Dendritic cell treated with granulocyte-macrophage colony-stimulating factor and Interleukin-4, amounts not matched to agents 40 ng/mL and 50 ng/mL, for 4 days (primary cell): ENCODE measurements at regions not wholly inside any gene's neighbourhood (a gene's known extent, or its start where the extent isn't known, plus 50 kb on each side); places are given as distances from the start of the nearest gene placed in this dataset.
"Not testable (repeated sequence)": the region's sequence is repeated elsewhere in the genome, so short reads cannot be mapped to it uniquely, and the experiment has no call there.

Experiments used
- H3K27ac Mint-ChIP-seq: one replicate; pipeline ENCODE4 v1.8.0; 2022; ENCODE audit warnings: mild to moderate bottlenecking, mixed read lengths
- H3K27me3 Mint-ChIP-seq: one replicate; pipeline ENCODE4 v1.8.0; 2022; ENCODE audit warnings: mild to moderate bottlenecking, mixed read lengths
- H3K36me3 Mint-ChIP-seq: one replicate; pipeline ENCODE4 v1.8.0; 2022; ENCODE audit warnings: low read depth, mixed read lengths
- H3K4me1 Mint-ChIP-seq: one replicate; pipeline ENCODE4 v1.8.0; 2022; ENCODE audit warnings: low read depth, mixed read lengths
- H3K4me3 Mint-ChIP-seq: one replicate; pipeline ENCODE4 v1.8.0; 2022; ENCODE audit warnings: mild to moderate bottlenecking, moderate library complexity, mixed read lengths
- H3K9me3 Mint-ChIP-seq: one replicate; pipeline ENCODE4 v1.8.0; 2022; ENCODE audit warnings: mixed read lengths
- intact Hi-C: fragments of 100-400 bp; cut with micrococcal nuclease; formaldehyde crosslinking; loops from one replicate; pipeline ENCODE4 v1.15.0; 2022

GRCh38 chr5:142542078-142542477 is 143.8 kb downstream of the FGF1 start:
- H3K36me3 Mint-ChIP-seq, result no peaks in the 10 kb centered on the region
- H3K27me3 Mint-ChIP-seq, result peaks cover 34% of the 10 kb centered on the region
- intact Hi-C loops, result loop anchor here (10.0 kb wide), 1 partner anchor 217 kb away; the partner anchor contains the start of gene SPRY4
- H3K4me1 Mint-ChIP-seq, result no peaks in the 10 kb centered on the region
- H3K9me3 Mint-ChIP-seq, result no peaks in the 10 kb centered on the region
- H3K27ac Mint-ChIP-seq, result no peak overlapping the region
- no peak overlapping the region for H3K4me3 Mint-ChIP-seq

- Mint-ChIP-seq H3K9me3 (no peaks in the 10 kb centered on the region), H3K4me1 (no peaks in the 10 kb centered on the region), H3K36me3 (no peaks in the 10 kb centered on the region), H3K4me3 (no peak overlapping the region), H3K27me3 (peaks cover 36% of the 10 kb centered on the region), H3K27ac (no peak overlapping the region)
- intact Hi-C loops, result loop anchor here (10.0 kb wide), 1 partner anchor 216 kb away; the partner anchor contains the start of gene SPRY4
Observed at GRCh38 chr5:142540922-142541422, 144.9 kb downstream of the FGF1 start.

- no peaks in the 10 kb centered on the region for H3K9me3 Mint-ChIP-seq
- no peaks in the 10 kb centered on the region for H3K4me1 Mint-ChIP-seq
- no peak overlapping the region for H3K27ac Mint-ChIP-seq
- H3K36me3 Mint-ChIP-seq, result no peaks in the 10 kb centered on the region
- H3K27me3 Mint-ChIP-seq, result peaks cover 32% of the 10 kb centered on the region
- H3K4me3 Mint-ChIP-seq, result no peak overlapping the region
- intact Hi-C loops, result no loop called here
Observed at GRCh38 chr5:142539154-142539740, 146.6 kb downstream of the FGF1 start.

- no peaks in the 10 kb centered on the region for H3K36me3 Mint-ChIP-seq
- intact Hi-C loops, result no loop called here
- no peaks in the 10 kb centered on the region for H3K9me3 Mint-ChIP-seq
- H3K4me3 Mint-ChIP-seq, result no peak overlapping the region
- no peaks in the 10 kb centered on the region for H3K4me1 Mint-ChIP-seq
- peaks cover 25% of the 10 kb centered on the region for H3K27me3 Mint-ChIP-seq
- H3K27ac Mint-ChIP-seq, result no peak overlapping the region
Observed at GRCh38 chr5:142537938-142538337, 148.0 kb downstream of the FGF1 start.

- no peak overlapping the region for H3K27ac Mint-ChIP-seq
- intact Hi-C loops, result no loop called here
- no peaks in the 10 kb centered on the region for H3K36me3 Mint-ChIP-seq
Observed at GRCh38 chr5:142532781-142533176, 153.1 kb downstream of the FGF1 start.

GRCh38 chr5:142531977-142532780 is 153.7 kb downstream of the FGF1 start:
- no peaks in the 10 kb centered on the region for H3K36me3 Mint-ChIP-seq
- peaks cover 11% of the 10 kb centered on the region for H3K27me3 Mint-ChIP-seq
- no peak overlapping the region for H3K4me3 Mint-ChIP-seq
- H3K4me1 Mint-ChIP-seq, result peaks cover 12% of the 10 kb centered on the region
- intact Hi-C loops, result no loop called here
- no peak overlapping the region for H3K27ac Mint-ChIP-seq
- no peaks in the 10 kb centered on the region for H3K9me3 Mint-ChIP-seq

More at GRCh38 chr5:142532781-142533176, 153.1 kb downstream of the FGF1 start:
- Mint-ChIP-seq H3K27me3 (peaks cover 15% of the 10 kb centered on the region), H3K4me1 (peaks cover 6% of the 10 kb centered on the region), H3K4me3 (no peak overlapping the region), H3K9me3 (no peaks in the 10 kb centered on the region)

- H3K27me3 Mint-ChIP-seq, result peaks cover 8% of the 10 kb centered on the region
- intact Hi-C loops, result no loop called here
- peaks cover 14% of the 10 kb centered on the region for H3K4me1 Mint-ChIP-seq
- no peaks in the 10 kb centered on the region for H3K9me3 Mint-ChIP-seq
- H3K36me3 Mint-ChIP-seq, result no peaks in the 10 kb centered on the region
- H3K27ac Mint-ChIP-seq, result no peak overlapping the region
- no peak overlapping the region for H3K4me3 Mint-ChIP-seq
Observed at GRCh38 chr5:142530904-142531303, 155.0 kb downstream of the FGF1 start.

- Mint-ChIP-seq H3K27ac (no peak overlapping the region), H3K4me1 (peaks cover 14% of the 10 kb centered on the region), H3K27me3 (peaks cover 8% of the 10 kb centered on the region), H3K4me3 (no peak overlapping the region), H3K36me3 (no peaks in the 10 kb centered on the region), H3K9me3 (no peaks in the 10 kb centered on the region)
- intact Hi-C loops, result no loop called here
Observed at GRCh38 chr5:142529626-142530278, 156.1 kb downstream of the FGF1 start.

GRCh38 chr5:142527664-142528295 is 158.1 kb downstream of the FGF1 start:
- H3K27me3 Mint-ChIP-seq, result peaks cover 15% of the 10 kb centered on the region
- H3K9me3 Mint-ChIP-seq, result no peaks in the 10 kb centered on the region
- intact Hi-C loops, result no loop called here
- no peak overlapping the region for H3K4me3 Mint-ChIP-seq
- H3K4me1 Mint-ChIP-seq, result peaks cover 14% of the 10 kb centered on the region
- no peak overlapping the region for H3K27ac Mint-ChIP-seq
- no peaks in the 10 kb centered on the region for H3K36me3 Mint-ChIP-seq

GRCh38 chr5:142527234-142527633 is 158.7 kb downstream of the FGF1 start:
- Mint-ChIP-seq H3K27ac (no peak overlapping the region), H3K4me3 (no peak overlapping the region), H3K9me3 (no peaks in the 10 kb centered on the region), H3K36me3 (no peaks in the 10 kb centered on the region), H3K4me1 (peaks cover 14% of the 10 kb centered on the region), H3K27me3 (peaks cover 15% of the 10 kb centered on the region)
- intact Hi-C loops, result no loop called here

- Mint-ChIP-seq H3K36me3 (no peaks in the 10 kb centered on the region), H3K4me3 (no peak overlapping the region), H3K27ac (no peak overlapping the region), H3K27me3 (peaks cover 15% of the 10 kb centered on the region), H3K9me3 (no peaks in the 10 kb centered on the region), H3K4me1 (peaks cover 10% of the 10 kb centered on the region)
- intact Hi-C loops, result no loop called here
Observed at GRCh38 chr5:142522983-142523382, 162.9 kb downstream of the FGF1 start.

GRCh38 chr5:142521706-142522105 is 164.2 kb downstream of the FGF1 start:
- H3K4me3 Mint-ChIP-seq, result no peak overlapping the region
- H3K27ac Mint-ChIP-seq, result no peak overlapping the region
- no peaks in the 10 kb centered on the region for H3K4me1 Mint-ChIP-seq
- peaks cover 18% of the 10 kb centered on the region for H3K27me3 Mint-ChIP-seq
- H3K36me3 Mint-ChIP-seq, result no peaks in the 10 kb centered on the region
- H3K9me3 Mint-ChIP-seq, result peaks cover 7% of the 10 kb centered on the region
- intact Hi-C loops, result no loop called here

- Mint-ChIP-seq H3K27me3 (peaks cover 18% of the 10 kb centered on the region), H3K4me3 (no peak overlapping the region), H3K36me3 (no peaks in the 10 kb centered on the region), H3K4me1 (no peaks in the 10 kb centered on the region), H3K9me3 (peaks cover 15% of the 10 kb centered on the region), H3K27ac (no peak overlapping the region)
- intact Hi-C loops, result no loop called here
Observed at GRCh38 chr5:142520885-142521284, 165.0 kb downstream of the FGF1 start.

GRCh38 chr5:142519913-142520312 is 166.0 kb downstream of the FGF1 start:
- H3K4me1 Mint-ChIP-seq, H3K4me3 Mint-ChIP-seq, H3K36me3 Mint-ChIP-seq, H3K27ac Mint-ChIP-seq, intact Hi-C loops: not testable (repeated sequence)
- H3K9me3 Mint-ChIP-seq, result peaks cover 15% of the 10 kb centered on the region
- peaks cover 18% of the 10 kb centered on the region for H3K27me3 Mint-ChIP-seq
